Pancreas (tissue), 10 donors: ENCODE measurements at regions not wholly inside any gene's neighbourhood (a gene's known extent, or its start where the extent isn't known, plus 50 kb on each side); places are given as distances from the start of the nearest gene placed in this dataset.
"Not testable (repeated sequence)": the region's sequence is repeated elsewhere in the genome, so short reads cannot be mapped to it uniquely, and the experiment has no call there.

ENCODE experiments used
- ATAC-seq, 4 donors: fragments of 200-7000 bp; cut with Tn5 transposase; one replicate each; pipeline versions ENCODE4 v1.8.0 to v1.9.1; 2020; ENCODE audit warnings: mild to moderate bottlenecking in 4 of 4, moderate library complexity in 4 of 4
- DNase-seq, 6 donors: peaks; one replicate each; pipeline ENCODE4 v3.0.0-alpha.2; 2020
- FAIRE-seq: peaks from 2 replicates; lab custom pipeline; 2012; peaks lifted over from hg19 to GRCh38; lab: Jason Lieb, UNC
- H3K27ac ChIP-seq, 4 donors: fragments of 200-600 bp; sonication (generic); 1 replicate in 3 of 4; 2 replicates in 1 of 4; pipeline versions ENCODE4 v1.5.0 to v1.8.0; 2020
- H3K27me3 ChIP-seq, 4 donors: fragments of 200-600 bp; one replicate each; pipeline ENCODE4 v1.8.0; 2021
- H3K36me3 ChIP-seq, 3 donors: fragments of 200-600 bp; sonication (generic) in 1 of 3; one replicate each; pipeline versions ENCODE4 v1.5.0 to v1.8.0; 2020 to 2021
- H3K4me1 ChIP-seq, 3 donors: fragments of 200-600 bp; one replicate each; pipeline ENCODE4 v1.8.0; 2021
- H3K4me3 ChIP-seq, 4 donors: fragments of 200-600 bp; sonication (generic) in 2 of 4; one replicate each; pipeline versions ENCODE4 v1.5.0 to v1.8.0; 2020 to 2021
- H3K9me3 ChIP-seq, 4 donors: fragments of 200-600 bp; one replicate each; pipeline ENCODE4 v1.8.0; 2021
- WGBS, 2 donors: extraction: QIAGEN DNeasy Blood & Tissue Kit; methylation state at CpG; one replicate each; pipeline ENCODE4 v1.1.7; 2013; 5-methylcytosine and 5-hydroxymethylcytosine counted together
- intact Hi-C, 3 donors: fragments of 100-400 bp; cut with DNase I; formaldehyde crosslinking; loops; one replicate each; pipeline versions ENCODE4 v1.11.1 to v1.14.2; 2022
- TF ChIP-seq, protein P1 (sequence below), 4 donors: fragments of 200-600 bp; sonication (generic) in 3 of 4; IDR thresholded peaks; one replicate each; pipeline versions ENCODE4 v1.5.0 to v1.8.0; 2021; ENCODE audit warnings: antibody characterized with exemption in 4 of 4
- donor health status: healthy with polysubstance abuse.
- donor health status: DM: no; HTN: no; CAD: no; lungs with moderate emphysema.
- donor health status: DM: no; HTN: no; CAD: no.
- donor health status: control.
- donor health status: control.
- donor health status: Bipolar disorder and iron deficiency.
- donor health status: DM: yes; HTN: yes; CAD: no.
- donor health status: DM: no; HTN: no; CAD: no.
- donor health status: DM: no; HTN: no; CAD: no.
- donor health status: DM: yes; HTN: yes; CAD: no.

DNA sequence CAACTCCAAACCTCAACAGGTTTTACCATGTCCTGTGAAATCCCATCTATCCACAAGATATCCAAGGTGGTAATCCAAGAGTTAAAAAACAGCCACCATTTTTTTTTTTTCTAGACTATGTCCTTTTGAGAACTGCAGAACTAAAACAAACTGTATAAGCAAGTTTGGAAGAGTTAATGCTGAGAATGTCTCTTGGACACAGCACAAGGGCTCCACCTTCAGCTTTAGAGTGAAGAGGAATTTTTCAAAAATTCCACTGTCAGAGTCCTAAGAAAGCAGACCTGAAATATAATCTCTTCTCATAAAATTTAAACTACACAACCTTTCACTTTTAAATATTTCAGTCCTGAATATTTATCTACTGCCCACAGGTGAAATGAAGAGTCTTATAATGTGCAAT lies 167.8 kb upstream of the CCNG1 start:
- peak in 3 of 4 donors; percentile 29 to 64 (median 44) for ATAC-seq
- H3K9me3 ChIP-seq: no peaks in the 10 kb centered on the region
- H3K27ac ChIP-seq: no peak overlapping the region
- no peak for DNase-seq
- no peaks in the 10 kb centered on the region for H3K36me3 ChIP-seq
- no peak overlapping the region for H3K4me3 ChIP-seq
- TF ChIP-seq, protein P1, sequence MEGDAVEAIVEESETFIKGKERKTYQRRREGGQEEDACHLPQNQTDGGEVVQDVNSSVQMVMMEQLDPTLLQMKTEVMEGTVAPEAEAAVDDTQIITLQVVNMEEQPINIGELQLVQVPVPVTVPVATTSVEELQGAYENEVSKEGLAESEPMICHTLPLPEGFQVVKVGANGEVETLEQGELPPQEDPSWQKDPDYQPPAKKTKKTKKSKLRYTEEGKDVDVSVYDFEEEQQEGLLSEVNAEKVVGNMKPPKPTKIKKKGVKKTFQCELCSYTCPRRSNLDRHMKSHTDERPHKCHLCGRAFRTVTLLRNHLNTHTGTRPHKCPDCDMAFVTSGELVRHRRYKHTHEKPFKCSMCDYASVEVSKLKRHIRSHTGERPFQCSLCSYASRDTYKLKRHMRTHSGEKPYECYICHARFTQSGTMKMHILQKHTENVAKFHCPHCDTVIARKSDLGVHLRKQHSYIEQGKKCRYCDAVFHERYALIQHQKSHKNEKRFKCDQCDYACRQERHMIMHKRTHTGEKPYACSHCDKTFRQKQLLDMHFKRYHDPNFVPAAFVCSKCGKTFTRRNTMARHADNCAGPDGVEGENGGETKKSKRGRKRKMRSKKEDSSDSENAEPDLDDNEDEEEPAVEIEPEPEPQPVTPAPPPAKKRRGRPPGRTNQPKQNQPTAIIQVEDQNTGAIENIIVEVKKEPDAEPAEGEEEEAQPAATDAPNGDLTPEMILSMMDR (IDR thresholded peaks at IDR 0.05): peak in 1 of 4 donors; percentile 7
- intact Hi-C loops: no loop called here
- no peaks in the 10 kb centered on the region for H3K4me1 ChIP-seq
- no peaks in the 10 kb centered on the region for H3K27me3 ChIP-seq
- no peak for FAIRE-seq

DNA sequence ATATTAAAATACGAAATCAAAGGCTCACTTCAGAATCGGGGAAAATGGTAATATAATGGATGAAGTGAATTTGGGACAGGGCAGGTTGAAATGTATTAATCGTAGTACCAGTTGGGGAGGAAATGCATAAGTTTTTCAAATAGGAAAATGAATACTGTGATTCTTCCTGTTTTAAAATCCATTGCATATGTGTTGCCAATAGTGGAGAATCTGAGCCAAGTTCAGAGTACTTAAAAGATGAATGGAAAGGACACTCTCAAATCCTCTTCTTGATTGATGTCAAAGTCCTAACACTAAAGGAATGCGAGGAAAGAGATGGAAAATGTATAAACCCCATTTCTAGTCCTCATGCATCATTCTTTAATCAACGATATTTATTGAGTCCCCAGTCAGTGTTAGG lies 160.9 kb upstream of the CCNG1 start:
- no peak for FAIRE-seq
- Histone ChIP-seq H3K4me3 (no peak overlapping the region), H3K4me1 (no peaks in the 10 kb centered on the region), H3K27me3 (no peaks in the 10 kb centered on the region), H3K9me3 (no peaks in the 10 kb centered on the region), H3K27ac (no peak overlapping the region), H3K36me3 (no peaks in the 10 kb centered on the region)
- TF ChIP-seq, protein P1 (IDR thresholded peaks at IDR 0.05): no peak
- no peak for DNase-seq
- WGBS, 2 donors: 68 to 77% methylated on average over 5 of the region's 5 CpGs
- ATAC-seq: no peak
- intact Hi-C loops: no loop called here

DNA sequence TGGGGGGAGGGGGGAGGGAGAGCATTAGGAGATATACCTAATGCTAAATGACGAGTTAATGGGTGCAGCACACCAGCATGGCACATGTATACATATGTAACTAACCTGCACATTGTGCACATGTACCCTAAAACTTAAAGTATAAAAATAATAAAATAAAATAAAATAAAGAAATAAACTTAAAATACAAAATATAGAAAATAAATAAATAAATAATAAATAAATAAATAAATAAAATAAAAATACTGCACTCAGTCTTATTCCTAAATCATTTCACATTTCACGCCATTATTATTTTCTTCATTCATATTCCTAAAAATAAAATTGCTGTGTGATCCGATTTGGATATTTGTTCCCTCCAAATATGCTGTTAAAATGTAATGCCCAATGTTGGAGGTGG lies 156.5 kb upstream of the CCNG1 start:
- 42 to 51% methylated on average over 2 to 3 of the region's 3 CpGs for WGBS, 2 donors
- H3K27ac ChIP-seq, H3K27me3 ChIP-seq, H3K4me3 ChIP-seq, ATAC-seq, H3K9me3 ChIP-seq, intact Hi-C loops, FAIRE-seq, H3K36me3 ChIP-seq, DNase-seq, H3K4me1 ChIP-seq: not testable (repeated sequence)

DNA sequence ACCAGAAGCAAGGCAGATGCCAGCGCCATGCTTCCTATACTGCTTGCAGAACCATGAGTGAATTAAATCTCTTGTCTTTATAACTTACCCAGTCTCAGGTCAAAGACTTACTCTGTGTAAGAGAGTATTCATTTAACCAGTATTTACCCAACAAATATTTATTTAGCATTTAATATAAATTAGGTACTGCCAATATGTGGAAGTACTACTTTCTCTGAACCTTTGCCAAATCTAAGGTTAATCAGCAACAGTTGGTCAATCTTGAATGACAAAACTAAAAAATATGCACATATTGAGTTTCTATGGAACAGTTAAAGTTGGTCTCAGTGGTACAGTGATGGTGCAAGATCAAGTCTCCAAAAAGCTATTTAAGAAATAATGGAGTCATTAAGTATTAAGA lies 155.9 kb upstream of the CCNG1 start:
- no peaks in the 10 kb centered on the region for H3K9me3 ChIP-seq
- H3K4me1 ChIP-seq: no peaks in the 10 kb centered on the region
- WGBS, 2 donors: 89 to 92% methylated on average over 1 of the region's 1 CpG
- ATAC-seq (no peak), FAIRE-seq (no peak), DNase-seq (no peak)
- TF ChIP-seq, protein P1 (IDR thresholded peaks at IDR 0.05): no peak
- H3K27ac ChIP-seq: no peak overlapping the region
- intact Hi-C loops: no loop called here
- H3K4me3 ChIP-seq: no peak overlapping the region
- H3K36me3 ChIP-seq: no peaks in the 10 kb centered on the region
- no peaks in the 10 kb centered on the region for H3K27me3 ChIP-seq

DNA sequence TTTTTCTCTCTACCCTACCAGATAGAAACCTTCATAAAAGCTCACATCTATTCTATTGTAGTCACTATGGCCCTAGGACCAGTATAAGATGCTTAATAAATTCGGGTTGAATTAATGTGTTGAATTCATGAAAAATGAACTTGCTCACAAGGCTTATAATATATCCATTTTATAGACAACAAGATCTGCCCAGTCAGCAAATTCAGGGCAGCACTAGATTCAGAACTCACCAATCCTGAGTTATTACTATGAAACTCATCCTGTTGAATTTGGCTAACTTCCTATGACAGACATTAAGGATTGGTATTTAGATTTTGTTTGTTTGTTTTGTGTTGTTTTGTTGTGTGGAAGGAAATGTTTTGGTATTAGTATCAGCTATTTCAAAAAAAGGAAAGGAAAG lies 143.6 kb upstream of the CCNG1 start:
- WGBS, 2 donors: 41 to 46% methylated on average over 1 of the region's 1 CpG
- intact Hi-C loops: no loop called here
- FAIRE-seq: no peak

More for the DNA sequence above, 143.6 kb upstream of the CCNG1 start:
- TF ChIP-seq, protein P1 (IDR thresholded peaks at IDR 0.05): no peak
- H3K9me3 ChIP-seq: no peaks in the 10 kb centered on the region
- H3K4me1 ChIP-seq: no peaks in the 10 kb centered on the region
- no peak overlapping the region for H3K4me3 ChIP-seq
- ATAC-seq: no peak
- no peaks in the 10 kb centered on the region for H3K36me3 ChIP-seq
- peaks cover 0 to 2% (median 0%) of the 10 kb centered on the region in 4 donors for H3K27me3 ChIP-seq
- no peak for DNase-seq
- H3K27ac ChIP-seq: no peak overlapping the region
